ENCODE measurements at regions not wholly inside any gene's neighbourhood (a gene's known extent, or its start where the extent isn't known, plus 50 kb on each side); places are given as distances from the start of the nearest gene placed in this dataset.
"Not testable (repeated sequence)": the region's sequence is repeated elsewhere in the genome, so short reads cannot be mapped to it uniquely, and the experiment has no call there.

DNA sequence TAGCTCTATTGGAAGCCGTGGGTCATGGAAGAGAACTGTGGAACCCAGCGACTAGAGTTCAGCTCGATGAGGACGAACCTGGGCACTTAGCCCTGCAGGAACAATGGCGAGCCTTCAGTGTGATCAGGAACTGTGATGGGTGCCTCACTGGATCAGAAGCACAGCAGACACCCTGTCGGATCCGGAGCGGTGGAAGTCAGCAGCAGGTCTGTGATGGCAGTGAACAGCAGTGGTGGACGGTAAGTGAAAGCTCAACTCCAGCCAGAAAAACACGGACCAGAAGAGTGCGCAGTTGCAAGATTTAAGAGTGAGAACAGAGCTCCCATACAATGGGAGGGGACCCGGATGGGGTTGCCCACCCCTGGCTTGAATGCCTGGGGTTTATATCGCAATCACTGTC is 282.2 kb downstream of the NSUN3 start:
- DNase-seq = no peak

DNA sequence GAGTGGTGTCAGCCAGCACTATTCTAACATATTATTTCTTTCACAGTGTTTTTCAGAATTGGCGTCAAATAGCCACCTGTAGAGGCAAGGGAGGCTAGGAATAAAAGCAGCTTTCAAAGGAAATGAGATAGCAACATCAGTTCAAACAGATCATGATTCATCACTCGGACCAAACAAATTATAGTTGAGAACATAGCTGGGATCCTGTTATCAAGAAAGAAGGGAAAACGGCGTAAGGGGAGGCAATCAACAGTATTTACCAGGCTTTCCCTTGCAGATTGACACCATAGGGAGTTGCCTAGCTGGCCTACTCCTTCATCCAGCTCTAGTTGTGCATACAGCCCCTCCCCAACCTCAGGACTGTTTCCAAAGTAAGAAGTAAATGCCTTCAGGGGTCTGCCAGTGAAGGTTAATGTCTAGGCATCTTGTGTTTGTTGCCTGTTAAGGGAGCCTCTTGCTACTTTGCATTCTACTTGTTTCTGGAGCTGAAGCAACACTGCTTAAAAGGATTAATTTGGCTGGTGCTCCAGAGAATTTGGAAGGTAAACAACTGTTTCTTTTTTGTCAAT is 286.5 kb downstream of the NSUN3 start:
- DNase-seq = no peak

DNA sequence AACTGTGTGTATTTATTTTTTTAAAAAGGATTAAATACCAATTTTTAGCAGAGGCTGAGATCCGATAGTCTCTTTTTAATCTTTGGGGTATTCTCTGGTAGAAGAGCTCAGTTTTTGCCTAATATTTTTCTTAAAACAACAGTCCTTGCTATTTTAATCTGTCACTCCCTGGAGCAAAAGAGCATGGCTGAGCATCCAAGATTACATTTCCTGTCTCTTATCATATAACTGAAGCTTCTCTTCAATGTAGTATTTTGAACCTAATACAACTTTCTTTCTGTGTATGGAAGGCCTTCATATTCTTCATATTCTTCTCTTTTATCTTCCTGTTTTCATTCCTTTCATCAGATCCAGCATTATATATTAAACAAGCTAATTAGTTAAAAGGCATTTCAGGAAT is 293.7 kb downstream of the NSUN3 start:
- DNase-seq = no peak

DNA sequence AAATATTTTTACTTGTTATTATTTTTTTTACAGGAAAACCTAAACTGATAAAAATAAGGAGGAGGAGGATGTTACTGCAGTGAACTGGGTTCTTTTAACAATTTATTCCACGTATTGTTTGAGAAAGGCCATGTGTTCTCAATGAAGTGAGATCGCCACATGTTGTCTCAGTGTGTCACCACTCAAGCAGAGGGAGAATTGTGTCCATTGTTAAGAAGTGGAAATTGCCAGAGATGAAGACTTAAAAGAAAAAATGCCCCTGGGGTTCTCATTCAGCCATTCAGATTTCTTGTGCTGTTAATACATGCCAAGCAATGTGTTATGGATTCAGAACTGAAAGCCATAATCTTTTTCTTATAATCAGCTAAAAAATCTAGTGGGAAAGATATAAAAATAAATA is 297.1 kb downstream of the NSUN3 start:
- no peak for DNase-seq

DNA sequence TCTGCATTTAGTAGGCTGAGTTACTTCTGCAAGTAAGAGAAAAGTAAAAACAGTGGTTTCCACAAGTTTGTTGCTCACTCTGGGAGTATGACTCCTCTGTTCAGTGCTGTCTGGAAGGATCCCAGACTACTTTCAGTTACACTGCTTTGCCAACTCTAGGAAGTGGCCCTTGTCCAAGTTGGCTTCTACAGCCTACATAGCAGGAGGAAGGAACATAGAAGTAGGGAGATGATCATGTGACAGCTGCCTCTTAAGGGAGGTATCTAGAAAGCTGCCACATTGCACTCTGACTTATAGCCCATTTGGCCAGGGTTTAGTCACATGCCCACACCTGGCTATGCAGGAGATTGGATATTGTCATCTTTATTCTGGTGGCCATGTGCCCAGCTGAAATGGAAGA is 298.1 kb downstream of the NSUN3 start:
- no peak for DNase-seq

DNA sequence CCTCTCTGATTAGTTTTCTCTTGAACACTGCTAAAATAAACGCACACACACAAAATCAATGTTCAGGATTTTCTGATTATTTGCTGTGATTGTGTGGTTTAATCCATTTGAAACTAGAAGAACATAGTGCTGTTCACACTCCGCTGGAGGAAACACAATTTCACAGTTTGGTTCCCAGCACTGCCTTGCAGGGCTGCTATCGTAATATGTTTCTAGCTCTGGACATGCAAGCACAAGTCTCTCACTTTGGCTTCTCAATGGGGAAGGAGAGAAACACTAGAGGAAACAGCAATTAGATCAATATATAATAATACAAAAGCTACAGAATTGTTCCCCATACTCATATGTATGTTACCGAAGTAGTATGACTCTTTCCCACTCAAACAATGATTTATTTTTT is 299.5 kb downstream of the NSUN3 start:
- no peak for DNase-seq

DNA sequence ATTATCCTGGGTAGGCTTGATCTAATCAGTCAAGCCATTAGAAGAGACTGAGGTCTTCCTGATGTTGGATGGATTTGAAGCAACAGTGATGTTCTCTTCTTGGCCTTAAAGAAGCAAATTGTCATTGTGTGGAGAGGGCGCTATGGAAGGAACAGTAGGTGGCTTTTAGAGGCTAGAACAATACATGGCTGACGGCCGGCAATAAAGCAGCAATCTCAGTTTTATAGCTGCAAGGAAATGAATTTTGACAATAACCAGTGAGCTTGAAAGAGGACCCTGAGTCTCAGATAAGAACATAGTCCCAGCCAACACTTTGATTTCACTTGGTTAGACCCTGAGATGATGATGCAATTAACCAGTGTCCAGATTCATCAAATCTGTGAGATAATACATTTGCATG is 302.1 kb downstream of the NSUN3 start:
- DNase-seq = no peak

DNA sequence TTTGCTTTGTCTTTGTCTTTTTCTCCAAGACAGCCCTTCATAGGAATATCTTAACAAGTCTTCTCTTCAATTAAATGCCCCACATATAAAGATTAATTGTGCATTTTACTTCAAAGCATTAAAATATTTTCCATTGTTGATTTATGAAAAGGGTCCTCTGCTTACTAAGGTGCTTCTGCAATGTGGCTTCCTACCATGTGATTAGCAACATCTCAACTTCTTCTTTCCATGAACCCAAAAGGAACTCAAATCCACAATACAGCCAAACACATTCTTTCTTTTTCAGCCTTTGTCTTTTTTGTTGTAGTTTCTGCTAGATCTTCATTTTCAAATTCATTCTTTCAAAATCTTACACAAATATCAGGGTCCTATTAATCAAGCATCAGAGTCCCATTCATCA is 309.2 kb downstream of the NSUN3 start:
- DNase-seq = no peak

DNA sequence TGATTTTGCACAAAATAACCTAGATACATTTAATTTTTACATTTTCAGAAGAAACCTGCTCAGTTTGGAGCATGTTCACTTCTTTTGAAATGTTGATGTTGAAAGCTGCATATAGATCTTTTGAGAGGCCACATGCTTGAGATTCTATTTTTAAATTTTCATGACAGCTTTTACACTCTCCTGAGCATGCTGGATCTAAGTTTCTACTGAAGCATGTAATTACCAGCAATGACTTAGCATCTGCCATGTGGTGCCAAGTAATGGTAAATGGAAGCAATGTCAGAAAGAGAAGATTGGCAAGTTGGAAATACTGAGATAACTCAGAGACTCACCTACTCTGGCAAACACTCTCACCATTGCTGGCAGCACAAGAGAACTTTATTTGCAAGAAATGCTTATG is 310.6 kb downstream of the NSUN3 start:
- no peak for DNase-seq

DNA sequence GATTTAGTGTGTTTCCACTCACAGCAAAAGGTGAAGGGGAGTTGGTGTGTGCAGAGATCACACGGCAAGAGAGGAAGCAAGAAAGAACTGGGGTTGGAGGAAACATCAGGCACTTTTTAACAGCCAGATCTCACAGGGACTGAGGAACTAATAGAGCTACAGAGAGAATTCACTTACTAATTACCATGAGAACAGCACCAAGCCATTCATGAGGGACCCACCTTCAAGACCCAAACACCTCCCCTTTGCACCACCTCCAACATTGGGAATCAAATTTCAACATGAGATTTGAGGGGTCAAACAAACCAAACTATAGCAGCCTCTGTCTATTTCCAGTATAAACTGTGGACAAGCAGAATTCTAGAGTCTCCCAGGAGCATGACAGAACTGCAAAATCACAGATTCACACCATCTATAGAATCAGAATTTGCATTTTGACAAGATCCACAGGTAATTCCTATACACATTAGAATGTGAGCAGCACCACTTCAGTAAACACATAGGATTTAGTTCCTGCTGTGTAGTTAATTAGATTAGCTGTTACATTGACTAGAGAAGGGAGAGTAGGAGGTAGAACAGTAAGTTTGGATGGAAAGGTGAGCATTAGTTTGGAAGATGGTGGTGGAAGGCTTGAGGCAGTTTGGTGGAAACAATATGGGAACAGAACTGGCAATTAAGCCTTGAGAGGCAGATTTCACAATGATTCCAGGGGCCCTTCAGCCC is 311.7 kb downstream of the NSUN3 start:
- no peak for DNase-seq

DNA sequence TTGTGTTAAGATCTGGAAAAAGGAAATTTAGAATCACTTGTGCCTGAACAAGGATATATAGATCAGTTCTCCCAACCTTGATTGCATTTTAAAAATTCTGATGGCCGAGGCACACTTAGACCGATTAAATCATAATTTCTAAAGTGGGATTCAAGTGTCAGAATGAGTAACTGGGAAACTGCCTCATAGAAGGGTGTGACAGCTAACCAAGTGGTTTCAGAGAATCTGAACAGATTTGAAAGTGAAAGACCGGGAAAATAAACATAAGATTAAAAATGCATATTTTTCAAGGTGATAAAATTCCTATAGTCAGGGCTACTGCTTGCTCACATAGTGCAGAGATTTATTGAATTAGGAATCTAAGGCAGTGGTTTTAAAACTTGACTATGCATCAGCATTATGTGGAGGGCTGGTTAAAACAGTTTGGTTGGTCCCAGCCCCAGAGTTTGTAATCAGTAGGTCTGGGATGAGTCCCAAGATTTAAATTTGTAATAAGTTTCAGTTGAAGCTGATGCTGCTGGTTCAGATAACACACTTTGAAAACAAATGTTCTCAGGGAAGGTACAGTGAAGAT is 314.3 kb downstream of the NSUN3 start:
- DNase-seq = not testable (repeated sequence)

DNA sequence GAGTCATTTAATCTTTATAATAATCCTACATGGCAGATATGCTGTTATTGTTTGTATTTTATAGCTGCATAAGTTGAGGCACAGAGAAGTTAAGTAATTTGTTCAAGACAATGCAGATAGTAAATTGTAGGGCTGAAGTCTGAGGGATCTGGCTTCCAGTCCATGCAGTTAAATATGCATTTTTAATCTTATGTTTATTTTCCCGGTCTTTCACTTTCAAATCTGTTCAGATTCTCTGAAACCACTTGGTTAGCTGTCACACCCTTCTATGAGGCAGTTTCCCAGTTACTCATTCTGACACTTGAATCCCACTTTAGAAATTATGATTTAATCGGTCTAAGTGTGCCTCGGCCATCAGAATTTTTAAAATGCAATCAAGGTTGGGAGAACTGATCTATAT is 315.0 kb downstream of the NSUN3 start:
- DNase-seq = not testable (repeated sequence)

DNA sequence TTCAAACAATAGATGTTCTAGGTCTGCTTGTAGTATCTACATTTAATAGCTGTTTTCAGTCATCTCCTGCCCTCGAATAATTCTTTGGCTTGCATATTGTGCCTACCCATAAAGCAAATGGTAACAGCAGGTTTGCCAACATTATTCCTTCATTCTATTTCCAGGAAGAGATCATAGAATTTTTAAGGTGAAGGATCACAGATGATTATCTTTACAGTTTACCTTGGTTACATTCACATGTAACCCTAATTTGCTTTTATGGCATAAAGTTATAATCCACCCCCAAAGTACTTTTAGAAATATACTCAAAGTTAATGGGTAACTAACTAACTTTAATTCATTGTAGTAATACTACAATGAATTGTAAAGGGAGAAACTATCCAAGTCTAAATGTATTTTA is 315.5 kb downstream of the NSUN3 start:
- DNase-seq = no peak

DNA sequence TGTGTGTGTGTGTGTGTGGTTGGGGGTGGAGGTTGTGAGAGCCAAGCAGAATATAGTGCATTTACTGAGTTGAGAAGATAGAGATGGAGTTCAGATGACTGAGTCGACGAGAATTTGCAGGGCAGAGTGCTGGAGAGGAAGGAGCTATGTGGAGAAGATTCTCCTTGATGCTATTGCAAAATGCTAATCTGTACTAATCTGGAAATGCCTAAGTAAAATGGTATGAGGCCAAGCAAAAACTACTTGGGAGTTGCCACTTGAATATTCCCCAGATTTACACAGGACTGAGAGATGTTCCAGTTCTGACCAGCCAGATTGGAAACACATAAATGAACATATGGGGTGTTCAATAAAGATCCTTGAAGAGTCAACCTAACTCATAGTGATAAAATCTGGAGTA is 316.4 kb downstream of the NSUN3 start:
- no peak for DNase-seq

DNA sequence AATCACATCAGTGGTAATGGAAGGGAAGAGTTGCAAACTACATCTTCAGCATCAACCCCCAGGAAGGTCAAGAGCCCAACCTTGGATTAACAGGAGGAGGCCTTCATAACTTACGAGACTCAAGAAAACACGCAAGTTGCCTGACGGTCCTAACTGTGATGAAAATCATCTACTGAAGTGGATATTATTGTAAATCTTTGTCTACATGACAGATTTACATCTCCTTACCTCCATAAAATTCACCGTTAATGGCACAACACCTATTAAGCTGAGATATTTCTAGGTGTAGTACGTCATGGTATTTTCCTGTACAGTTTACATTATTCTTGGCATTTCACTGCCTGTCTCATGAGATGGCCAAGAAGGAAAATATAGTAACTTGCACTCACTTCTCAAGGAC is 332.0 kb downstream of the NSUN3 start:
- no peak for DNase-seq

DNA sequence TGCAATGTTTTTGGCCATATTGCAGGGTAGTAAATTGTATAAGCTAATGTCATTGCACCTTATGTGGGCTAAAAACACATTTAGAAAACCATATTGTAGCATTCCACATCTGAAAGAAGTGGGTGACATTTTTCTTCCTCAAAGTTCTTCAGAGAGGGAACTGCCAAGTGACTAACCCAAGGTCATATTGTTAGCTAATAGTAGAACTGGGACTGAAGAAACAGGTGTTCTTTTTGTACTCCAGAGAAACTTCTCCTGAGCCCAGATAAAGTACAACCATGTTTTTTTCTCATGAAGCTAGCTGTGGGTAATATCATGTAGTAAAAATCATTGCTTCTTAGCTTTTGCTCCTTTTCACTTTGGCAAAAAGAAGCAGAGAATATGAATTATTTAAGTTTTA is 333.0 kb downstream of the NSUN3 start:
- DNase-seq = no peak

DNA sequence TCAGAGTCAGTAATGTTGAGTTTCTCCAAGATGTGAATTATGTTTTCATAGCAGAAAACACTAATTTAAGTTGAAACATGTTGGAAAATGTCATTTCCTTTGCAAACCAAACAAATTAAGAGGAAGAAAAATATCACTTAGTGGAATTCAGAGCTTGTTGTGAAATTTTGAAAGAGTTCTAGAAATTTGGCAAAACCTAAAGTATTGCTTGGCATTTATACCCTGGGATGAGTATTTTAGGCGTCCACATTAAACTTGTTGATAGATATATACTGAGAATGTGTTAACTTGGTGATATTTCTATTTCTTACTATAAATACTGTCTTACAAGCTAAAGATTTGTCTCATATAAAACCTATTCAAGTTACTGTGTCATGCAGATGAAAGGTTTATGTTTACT is 335.2 kb downstream of the NSUN3 start:
- no peak for DNase-seq

DNA sequence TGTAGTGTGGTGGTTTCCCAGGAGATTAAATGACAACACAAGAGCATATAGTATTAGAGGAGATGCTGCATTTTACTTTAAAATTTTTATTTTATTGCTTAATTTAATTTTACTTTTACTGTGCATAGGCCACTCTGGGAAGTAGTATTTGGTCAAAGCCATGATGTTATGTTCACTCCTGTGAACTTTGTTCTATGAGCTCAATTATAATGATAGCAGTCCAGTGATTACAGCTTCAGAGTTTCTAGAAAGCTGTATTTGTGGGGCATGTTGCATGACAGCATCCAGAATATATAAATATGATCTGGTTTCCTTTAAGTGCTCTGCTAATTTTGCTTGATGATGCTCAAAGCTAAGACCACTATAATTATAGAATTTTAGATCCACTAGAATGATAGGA is 338.6 kb downstream of the NSUN3 start:
- no peak for DNase-seq

DNA sequence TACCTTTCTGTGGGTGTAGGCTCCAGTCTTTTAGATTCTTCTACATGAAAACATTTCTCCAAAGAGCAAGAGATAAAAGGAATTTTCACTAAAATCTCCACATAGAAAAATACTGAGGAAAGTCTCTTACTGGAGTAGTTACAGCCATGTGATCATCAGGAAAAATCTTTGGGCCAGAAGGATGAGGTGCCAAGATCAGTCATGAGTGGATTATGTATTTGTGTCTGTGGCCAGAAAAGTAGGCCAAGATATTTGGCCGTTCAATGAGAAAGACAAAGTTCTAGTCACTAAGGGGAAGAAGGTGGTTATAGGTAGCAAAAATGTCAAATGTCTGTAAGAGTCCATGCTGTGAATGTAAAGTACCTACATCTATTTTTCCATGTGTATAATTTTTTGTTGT is 339.3 kb downstream of the NSUN3 start:
- no peak for DNase-seq

DNA sequence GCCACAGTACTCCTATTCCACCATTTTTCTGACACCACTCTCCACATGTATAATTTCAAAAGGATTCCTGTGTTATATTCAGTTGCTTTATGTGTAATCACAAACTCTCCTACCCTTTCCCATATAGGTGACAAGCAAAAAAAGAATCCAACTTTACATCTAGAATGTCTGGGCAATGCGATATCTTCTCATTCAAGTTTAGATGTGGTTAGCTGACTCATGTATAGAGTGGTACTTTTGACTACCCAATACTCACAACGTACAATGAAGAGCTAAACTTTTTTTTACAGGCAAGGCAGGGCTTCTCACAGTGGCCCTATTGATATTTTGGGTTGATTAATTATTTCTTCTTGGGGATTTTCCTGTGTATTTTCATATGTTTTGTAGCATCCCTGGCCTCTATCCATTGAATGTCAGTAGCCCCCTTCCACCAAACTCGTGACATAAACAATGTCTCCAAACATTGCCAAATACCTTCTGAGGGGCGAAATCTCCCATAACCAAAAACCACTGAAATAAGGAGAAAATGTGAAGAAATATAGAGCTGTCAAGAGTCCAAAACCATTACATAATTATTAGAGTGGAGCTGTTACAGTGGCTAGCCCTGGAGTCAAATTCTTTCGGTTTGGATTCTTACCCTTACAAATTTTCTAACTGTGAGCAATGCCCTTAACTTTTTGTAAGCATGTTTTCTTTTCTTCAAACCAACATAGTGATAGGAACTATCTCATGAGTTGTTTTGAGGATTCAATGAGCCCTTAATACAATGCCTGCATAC is 342.6 kb downstream of the NSUN3 start:
- DNase-seq = no peak

DNA sequence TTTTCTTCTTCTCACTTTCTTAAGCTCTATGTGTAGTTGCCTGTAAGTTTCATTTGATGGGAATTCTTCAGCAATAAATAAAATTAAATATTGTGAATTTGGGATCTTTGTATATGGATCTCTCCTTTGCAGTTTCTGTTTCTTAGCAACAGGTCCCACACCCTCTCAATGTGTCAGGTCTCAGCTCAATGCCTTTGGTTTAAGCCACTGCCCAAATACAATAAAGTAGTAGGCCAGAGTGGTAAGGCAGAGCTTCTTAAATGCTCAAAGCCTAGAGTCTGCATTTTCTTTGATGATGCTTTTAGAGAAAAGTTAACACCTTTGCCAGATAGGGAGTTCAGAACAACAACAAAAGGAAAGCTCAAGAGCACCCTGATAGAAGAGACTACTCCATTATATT is 343.7 kb downstream of the NSUN3 start:
- no peak for DNase-seq

DNA sequence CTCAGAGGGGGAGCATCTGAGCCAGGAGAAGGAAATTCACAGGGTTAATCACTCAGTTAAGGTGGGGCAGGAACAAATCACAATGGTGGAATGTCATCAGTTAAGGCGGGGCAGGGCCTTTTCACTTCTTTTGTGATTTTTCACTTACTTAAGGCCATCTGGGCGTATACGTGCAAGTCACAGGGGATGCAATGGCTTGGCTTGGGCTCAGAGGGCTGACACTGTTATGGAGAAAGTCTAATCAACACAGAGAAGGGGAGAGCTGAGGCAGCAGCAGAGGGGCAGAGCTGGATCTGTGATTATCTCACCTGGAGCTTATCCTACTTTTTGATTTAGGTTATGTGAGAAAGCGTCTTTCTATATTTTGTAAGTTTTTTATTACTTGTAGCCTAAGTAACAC is 350.1 kb downstream of the NSUN3 start:
- not testable (repeated sequence) for DNase-seq

DNA sequence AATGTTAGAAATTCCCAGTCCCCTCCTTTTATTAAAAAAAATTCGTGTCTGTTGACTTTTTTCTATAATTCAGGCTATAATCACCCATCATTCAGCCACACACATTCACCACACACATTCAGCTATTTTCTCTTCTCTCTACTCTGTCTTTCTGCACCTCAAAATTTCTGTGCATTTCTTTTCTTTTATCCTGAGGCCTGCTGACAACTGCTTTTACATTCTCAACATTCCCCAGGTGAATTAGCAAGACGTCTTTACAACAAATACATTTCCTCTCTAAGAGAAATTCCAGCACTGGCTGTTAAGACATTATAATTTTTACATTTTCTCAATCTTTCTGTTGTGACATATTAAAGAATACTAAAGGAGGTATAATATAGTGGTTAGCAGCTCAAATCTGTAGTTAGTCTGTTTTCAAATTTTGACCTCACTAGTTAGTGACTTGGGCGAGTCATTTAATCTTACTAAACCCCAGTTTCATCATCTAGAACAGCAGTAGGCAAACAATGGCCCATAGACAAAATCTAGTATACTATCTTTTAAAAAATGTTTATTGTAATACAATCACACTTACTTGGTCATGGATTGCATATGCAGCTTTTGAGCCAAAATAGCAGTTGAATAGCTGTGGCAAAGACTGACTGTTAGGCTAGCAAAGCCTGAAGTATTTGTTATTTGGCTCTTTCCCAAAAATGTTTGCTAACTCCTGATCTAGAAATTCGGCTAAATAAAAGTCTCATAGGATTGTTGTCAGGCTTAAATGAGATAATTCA is 350.7 kb downstream of the NSUN3 start:
- no peak for DNase-seq

All from SIG-M5 (cell line).